SIG-M5 treated with dmso at 0.1 percent for 504 hours (cell line): ENCODE measurements at regions not wholly inside any gene's neighbourhood (a gene's known extent, or its start where the extent isn't known, plus 50 kb on each side); places are given as distances from the start of the nearest gene placed in this dataset.

ENCODE experiments used
- DNase-seq: peaks from one replicate; lab custom pipeline; 2025; ENCODE audit not compliant: unreplicated experiment; lab: John Stamatoyannopoulos, UW

DNA sequence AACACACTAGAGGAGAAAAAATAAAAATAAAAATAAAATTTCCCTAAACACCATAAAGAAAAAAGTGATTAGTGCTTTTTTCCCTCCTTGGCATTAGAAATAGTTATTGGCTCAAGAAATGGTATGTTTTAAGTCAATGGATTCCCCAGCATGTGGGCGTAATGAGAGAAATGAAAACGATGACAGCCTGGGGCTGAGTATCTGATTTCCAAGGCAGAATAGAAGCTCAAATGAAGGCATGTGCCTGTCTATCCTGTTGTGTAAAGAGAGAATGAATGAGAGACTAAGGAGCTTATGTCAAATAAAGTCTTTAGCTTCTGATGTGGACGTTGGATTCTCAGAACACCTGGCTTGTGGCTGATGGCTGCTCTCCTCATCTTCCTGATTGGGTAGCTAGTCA, 1408.4 kb upstream of the TMEM132C start:
- DNase-seq = no peak

- no peak for DNase-seq
These were observed 1406.8 kb upstream of the TMEM132C start for GRCh38 chr12:126860210-126860609.

DNA sequence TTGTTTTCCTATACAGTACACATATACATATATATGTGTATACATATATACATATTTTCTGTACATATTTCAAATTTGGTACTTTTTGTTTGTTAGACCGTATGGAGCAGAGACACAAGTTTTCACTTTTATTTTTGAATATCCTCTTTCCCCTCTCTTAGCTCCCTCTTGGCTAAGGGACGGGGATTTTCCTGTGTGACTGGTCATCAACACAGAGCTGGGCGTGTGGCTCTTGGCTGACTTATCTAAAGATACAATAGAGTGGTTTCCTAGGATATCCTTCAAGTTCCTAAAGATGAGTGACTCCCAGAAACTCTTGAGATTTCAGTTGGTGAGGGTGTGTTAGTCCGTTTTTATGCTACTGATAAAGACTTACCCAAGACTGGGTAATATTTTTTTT, 1404.5 kb upstream of the TMEM132C start:
- no peak for DNase-seq

DNA sequence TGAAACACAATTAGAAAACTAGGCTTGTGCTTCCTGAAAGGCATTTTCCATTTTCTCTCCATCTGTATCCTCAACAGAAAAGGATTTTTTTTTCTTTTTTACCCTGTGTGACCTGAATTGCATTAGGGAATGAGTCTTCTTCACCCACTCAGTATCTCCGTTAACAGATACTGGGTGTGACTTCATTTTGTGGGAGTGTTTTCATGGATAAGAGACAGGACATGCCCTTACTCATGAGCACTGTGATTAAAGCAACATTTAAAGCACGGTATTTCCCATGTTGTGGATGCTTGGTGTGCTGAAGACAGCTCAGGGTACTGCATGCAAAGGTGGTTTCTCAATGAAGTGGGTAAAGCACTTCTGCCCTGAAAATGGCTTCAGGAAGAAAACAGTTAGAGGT, 1397.3 kb upstream of the TMEM132C start:
- DNase-seq = no peak

DNA sequence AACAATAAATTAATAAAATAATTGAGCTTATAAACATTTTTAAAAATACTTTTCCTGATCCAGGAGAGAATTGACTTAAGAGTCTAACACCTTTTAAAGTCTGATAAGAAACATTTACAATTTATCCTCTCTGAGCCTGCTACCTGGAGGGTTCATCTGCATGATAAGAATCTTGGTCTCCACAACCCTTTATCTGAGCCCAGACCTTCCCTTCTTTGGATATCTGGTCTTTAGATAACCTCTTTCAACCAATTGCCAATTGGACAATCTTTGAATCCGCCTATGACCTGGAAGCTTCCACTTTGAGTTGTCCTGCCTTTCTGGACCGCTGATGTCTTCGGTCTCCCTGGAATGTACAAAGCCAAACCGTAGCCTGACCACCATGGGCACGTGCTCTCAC, 1393.3 kb upstream of the TMEM132C start:
- no peak for DNase-seq

- peak; percentile 55 for DNase-seq
These were observed 1392.4 kb upstream of the TMEM132C start for GRCh38 chr12:126874427-126875026.

GRCh38 chr12:126879842-126880241, 1387.1 kb upstream of the TMEM132C start:
- no peak for DNase-seq

GRCh38 chr12:126883697-126884096, 1383.3 kb upstream of the TMEM132C start:
- no peak for DNase-seq

- no peak for DNase-seq
These were observed 1377.5 kb upstream of the TMEM132C start for GRCh38 chr12:126889501-126889900.

GRCh38 chr12:126890097-126890496, 1376.9 kb upstream of the TMEM132C start:
- no peak for DNase-seq

- DNase-seq = no peak
These were observed 1375.2 kb upstream of the TMEM132C start for GRCh38 chr12:126891789-126892188.

DNA sequence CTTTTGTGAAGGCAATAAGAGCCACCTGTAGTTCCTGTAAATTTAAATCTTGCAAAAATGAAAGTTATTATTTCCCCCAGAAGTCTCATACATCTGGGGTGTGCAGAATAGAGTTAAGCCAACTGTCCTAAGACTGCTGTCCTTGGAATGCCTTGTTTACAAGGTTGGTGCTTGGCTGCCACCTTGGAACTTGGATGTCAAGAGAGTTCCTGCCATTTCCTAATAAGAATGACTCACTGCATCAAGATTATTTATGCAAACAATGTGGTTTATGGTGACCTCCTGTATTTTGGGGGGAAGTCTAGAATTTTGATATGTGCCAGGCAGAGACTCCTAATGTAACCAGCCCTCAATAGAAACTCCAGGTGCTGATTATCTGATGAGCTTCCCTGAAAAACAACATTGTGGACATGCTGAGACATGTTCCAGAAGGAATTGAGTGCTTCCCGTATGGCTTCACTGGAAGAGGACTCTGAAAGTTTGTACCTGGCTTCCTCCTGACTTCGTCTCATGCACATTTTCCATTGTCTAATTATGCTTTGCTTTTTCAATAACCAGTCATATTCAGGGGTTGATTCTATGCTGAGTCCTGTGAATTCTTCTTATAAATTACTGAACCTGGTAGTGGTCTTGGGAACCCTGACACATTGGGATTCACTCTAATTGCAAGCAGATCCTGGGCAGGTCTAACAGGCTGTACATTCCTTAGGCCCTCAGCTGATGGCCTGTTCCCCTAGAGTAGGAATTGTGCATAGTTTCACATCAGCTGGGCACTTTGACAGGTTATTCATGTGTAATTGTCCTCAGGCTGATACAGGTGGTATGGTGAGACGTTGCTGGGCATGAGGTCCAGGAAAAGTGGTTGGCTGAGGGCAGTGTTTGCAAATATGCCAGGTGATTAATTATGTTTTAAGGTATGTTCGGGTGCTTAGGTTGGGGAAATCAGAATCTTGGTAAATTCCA, 1370.7 kb upstream of the TMEM132C start:
- no peak for DNase-seq

GRCh38 chr12:126897102-126897501, 1369.9 kb upstream of the TMEM132C start:
- DNase-seq = no peak

DNA sequence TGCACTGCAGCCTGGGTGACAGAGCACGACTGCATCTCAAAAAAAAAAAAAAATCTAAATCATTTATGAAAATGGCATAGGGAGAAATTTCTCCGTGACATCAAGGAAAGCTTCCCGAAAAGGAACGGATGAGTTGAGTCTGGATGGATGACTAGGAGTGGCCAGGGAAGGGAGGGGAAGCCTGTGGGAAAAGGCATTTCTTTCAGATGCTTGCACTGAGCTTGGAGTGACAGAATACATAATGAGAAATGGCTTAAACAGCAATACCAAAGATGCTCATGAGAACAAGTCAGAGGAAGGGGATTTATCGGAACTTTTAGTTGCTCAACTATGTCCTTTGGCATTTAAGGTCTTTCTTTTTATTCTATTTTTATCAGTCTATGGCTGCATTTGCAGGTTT, 1369.2 kb upstream of the TMEM132C start:
- no peak for DNase-seq

- no peak for DNase-seq
These were observed 1368.4 kb upstream of the TMEM132C start for GRCh38 chr12:126898562-126898961.

DNA sequence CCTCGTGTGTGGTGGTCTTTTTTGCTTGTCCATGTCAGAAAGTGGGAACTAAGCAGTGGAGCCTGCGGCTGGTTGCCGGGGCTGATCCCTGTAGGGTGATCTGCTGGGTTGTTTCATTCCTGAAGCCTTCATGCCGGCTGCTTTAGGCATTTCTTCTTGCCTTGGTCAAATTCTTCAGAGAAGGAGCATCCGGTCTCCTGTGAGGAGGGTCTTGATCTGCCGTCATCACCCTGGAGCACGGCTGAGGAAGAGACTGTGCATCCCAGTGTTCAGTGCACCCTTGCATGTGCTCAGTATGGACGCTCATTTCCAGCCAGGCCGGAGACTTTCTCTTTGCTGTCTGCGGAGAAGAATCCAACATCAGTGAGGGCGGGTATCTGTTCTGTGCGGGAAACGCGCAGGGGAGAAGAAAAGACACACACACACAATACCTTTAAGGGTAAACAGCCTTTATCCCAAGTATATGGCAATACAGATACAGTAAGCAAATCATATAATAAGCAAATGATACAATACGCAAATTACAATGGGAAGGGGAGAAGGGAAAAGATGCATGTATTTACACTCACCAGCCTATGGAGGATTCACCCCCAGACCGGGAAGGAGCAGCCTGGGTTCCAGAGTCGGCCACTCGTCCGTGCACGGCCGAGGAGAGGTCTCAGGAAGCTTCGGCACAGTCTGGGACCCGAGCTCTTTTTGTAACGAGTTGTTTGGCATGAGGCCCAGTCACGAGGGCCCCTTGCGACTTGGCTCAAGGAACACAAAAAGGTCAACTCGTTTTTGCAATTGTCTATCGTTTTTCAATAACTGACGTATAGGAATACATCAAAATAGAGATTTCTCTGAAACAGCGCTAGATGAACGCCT, 1366.8 kb upstream of the TMEM132C start:
- DNase-seq = no peak

- DNase-seq = no peak
These were observed 1363.7 kb upstream of the TMEM132C start for GRCh38 chr12:126903027-126903876.

- DNase-seq = no peak
These were observed 1361.2 kb upstream of the TMEM132C start for GRCh38 chr12:126905752-126906151.

DNA sequence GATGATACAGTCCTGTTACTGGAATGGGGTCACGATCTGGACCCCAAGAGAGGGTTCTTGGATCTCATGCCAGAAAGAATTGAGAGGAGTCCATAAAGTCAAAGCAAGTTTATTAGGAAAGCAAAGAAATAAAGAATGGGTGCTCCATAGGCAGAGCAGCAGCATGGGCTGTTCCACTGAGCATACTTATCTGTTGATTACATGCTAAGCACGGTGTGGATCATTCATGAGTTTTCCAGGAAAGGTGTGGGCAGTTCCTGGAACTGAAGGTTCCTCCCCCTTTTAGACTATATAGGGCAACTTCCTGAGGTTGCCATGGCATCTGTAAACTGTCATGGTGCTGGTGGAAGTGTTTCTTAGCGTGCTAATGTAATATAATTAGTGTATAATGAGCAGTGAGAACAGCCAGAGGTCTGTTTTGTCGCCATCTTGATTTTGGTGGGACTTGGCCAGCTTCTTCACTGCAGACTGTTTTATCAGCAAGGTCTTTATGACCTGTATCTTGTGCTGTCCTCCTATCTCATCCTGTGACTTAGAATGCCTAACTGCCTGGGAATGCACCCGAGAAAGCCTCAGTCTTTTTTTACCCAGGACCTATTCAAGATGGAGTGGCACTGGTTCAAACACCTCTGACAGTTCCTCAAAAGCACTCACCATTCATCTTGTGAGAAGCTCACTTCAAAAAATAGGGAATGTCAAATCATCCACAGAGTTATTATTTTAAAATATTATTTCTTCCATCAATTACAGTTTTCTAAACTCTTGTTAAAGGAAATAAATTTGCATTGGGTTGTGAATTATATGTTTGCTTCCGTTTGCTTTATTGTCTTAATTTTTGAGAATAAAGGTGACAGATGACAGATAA, 1358.8 kb upstream of the TMEM132C start:
- no peak for DNase-seq

GRCh38 chr12:126908765-126909142, 1358.2 kb upstream of the TMEM132C start:
- no peak for DNase-seq
